ENCODE measurements at regions not wholly inside any gene's neighbourhood (a gene's known extent, or its start where the extent isn't known, plus 50 kb on each side); places are given as distances from the start of the nearest gene placed in this dataset.
A peak's percentile ranks its signal among the peaks of the same experiment; 100 is the strongest.

- Histone ChIP-seq H3K9me3 (ENCODE audit: control insufficient read depth, low read length) (no peaks in the 10 kb centered on the region), H4K91ac (ENCODE audit: low read length) (no peak overlapping the region), H4K8ac (ENCODE audit: low read length) (no peak overlapping the region), H3K4me1 (ENCODE audit: control insufficient read depth, insufficient read depth, low read depth, low read length) (peaks cover 4% of the 10 kb centered on the region), H2BK5ac (ENCODE audit: low read depth, low read length, poor library complexity, severe bottlenecking) (no peak overlapping the region), H3K4ac (ENCODE audit: low read depth in 1 of 2, low read length in 2 of 2) (no peak overlapping the region), H3K9ac (ENCODE audit: low read length) (no peak overlapping the region), H2BK120ac (ENCODE audit: low read depth, low read length) (no peak overlapping the region), H3K36me3 (ENCODE audit: control insufficient read depth in 1 of 2, insufficient read depth in 2 of 2, low read depth in 1 of 2, low read length in 2 of 2) (no peaks in the 10 kb centered on the region), H2BK15ac (ENCODE audit: low read depth, poor library complexity, severe bottlenecking) (no peak overlapping the region), H3K23ac (ENCODE audit: low read length in 2 of 2) (no peak overlapping the region), H2AK5ac (ENCODE audit: low read length, severe bottlenecking) (no peak overlapping the region), H3K18ac (ENCODE audit: low read depth in 1 of 2, low read length in 2 of 2) (no peak overlapping the region), H3K27ac (ENCODE audit: low read length, poor library complexity, severe bottlenecking) (no peak overlapping the region), H2BK12ac (ENCODE audit: low read length in 2 of 2) (peak overlapping the region in 1 of 2 experiments; percentile 59), H3K79me1 (replicated peaks; ENCODE audit: low read length, poor library complexity, severe bottlenecking) (no peaks in the 10 kb centered on the region), H3K4me2 (ENCODE audit: low read length, poor library complexity, severe bottlenecking) (no peak overlapping the region), H3K14ac (ENCODE audit: low read length in 2 of 2) (no peak overlapping the region), H3K4me3 (ENCODE audit: insufficient read depth in 1 of 2, low read depth in 1 of 2, low read length in 2 of 2) (no peak overlapping the region), H2AFZ (ENCODE audit: low read depth, low read length) (no peak overlapping the region), H3K27me3 (ENCODE audit: control insufficient read depth in 1 of 2, insufficient read depth in 1 of 2, low read length in 2 of 2) (no peaks in the 10 kb centered on the region)
- no peak for DNase-seq
- 99% methylated on average over 7 of the region's 7 CpGs for WGBS
These were observed 237.9 kb downstream of the BCAS1 start for GRCh38 chr20:53832499-53832898.

GRCh38 chr20:53831812-53832211 is 238.2 kb upstream of the ZNF217 start:
- H4K8ac ChIP-seq (ENCODE audit: low read length) = no peak overlapping the region
- H2BK120ac ChIP-seq (ENCODE audit: low read depth, low read length) = no peak overlapping the region
- H3K9me3 ChIP-seq (ENCODE audit: control insufficient read depth, low read length) = no peaks in the 10 kb centered on the region
- H3K27me3 ChIP-seq (ENCODE audit: control insufficient read depth in 1 of 2, insufficient read depth in 1 of 2, low read length in 2 of 2) = no peaks in the 10 kb centered on the region
- peak overlapping the region; percentile 17 to 80 for H2BK12ac ChIP-seq (ENCODE audit: low read length in 2 of 2)
- no peaks in the 10 kb centered on the region for H3K36me3 ChIP-seq (ENCODE audit: control insufficient read depth in 1 of 2, insufficient read depth in 2 of 2, low read depth in 1 of 2, low read length in 2 of 2)
- no peak overlapping the region for H3K14ac ChIP-seq (ENCODE audit: low read length in 2 of 2)
- 84% methylated on average over 2 of the region's 3 CpGs for WGBS
- no peak overlapping the region for H2BK5ac ChIP-seq (ENCODE audit: low read depth, low read length, poor library complexity, severe bottlenecking)
- no peak overlapping the region for H2AFZ ChIP-seq (ENCODE audit: low read depth, low read length)
- no peak overlapping the region for H3K4me2 ChIP-seq (ENCODE audit: low read length, poor library complexity, severe bottlenecking)
- no peaks in the 10 kb centered on the region for H3K79me1 ChIP-seq (replicated peaks; ENCODE audit: low read length, poor library complexity, severe bottlenecking)
- H2AK5ac ChIP-seq (ENCODE audit: low read length, severe bottlenecking) = no peak overlapping the region
- H3K23ac ChIP-seq (ENCODE audit: low read length in 2 of 2) = no peak overlapping the region
- no peak overlapping the region for H2BK15ac ChIP-seq (ENCODE audit: low read depth, poor library complexity, severe bottlenecking)
- H4K91ac ChIP-seq (ENCODE audit: low read length) = no peak overlapping the region
- H3K9ac ChIP-seq (ENCODE audit: low read length) = no peak overlapping the region
- no peak overlapping the region for H3K4ac ChIP-seq (ENCODE audit: low read depth in 1 of 2, low read length in 2 of 2)
- DNase-seq = no peak
- H3K27ac ChIP-seq (ENCODE audit: low read length, poor library complexity, severe bottlenecking) = no peak overlapping the region
- no peak overlapping the region for H3K18ac ChIP-seq (ENCODE audit: low read depth in 1 of 2, low read length in 2 of 2)
- no peak overlapping the region for H3K4me3 ChIP-seq (ENCODE audit: insufficient read depth in 1 of 2, low read depth in 1 of 2, low read length in 2 of 2)
- peaks cover 4% of the 10 kb centered on the region for H3K4me1 ChIP-seq (ENCODE audit: control insufficient read depth, insufficient read depth, low read depth, low read length)

GRCh38 chr20:53831228-53831627 is 237.6 kb upstream of the ZNF217 start:
- H3K14ac ChIP-seq (ENCODE audit: low read length in 2 of 2) = no peak overlapping the region
- no peak overlapping the region for H2AFZ ChIP-seq (ENCODE audit: low read depth, low read length)
- no peaks in the 10 kb centered on the region for H3K27me3 ChIP-seq (ENCODE audit: control insufficient read depth in 1 of 2, insufficient read depth in 1 of 2, low read length in 2 of 2)
- no peak overlapping the region for H3K27ac ChIP-seq (ENCODE audit: low read length, poor library complexity, severe bottlenecking)
- H3K9ac ChIP-seq (ENCODE audit: low read length) = no peak overlapping the region
- H2BK15ac ChIP-seq (ENCODE audit: low read depth, poor library complexity, severe bottlenecking) = peak overlapping the region; percentile 80
- no peak overlapping the region for H3K23ac ChIP-seq (ENCODE audit: low read length in 2 of 2)
- WGBS = 100% methylated on average over 2 of the region's 5 CpGs
- H2BK5ac ChIP-seq (ENCODE audit: low read depth, low read length, poor library complexity, severe bottlenecking) = no peak overlapping the region
- H4K8ac ChIP-seq (ENCODE audit: low read length) = no peak overlapping the region
- H3K4me2 ChIP-seq (ENCODE audit: low read length, poor library complexity, severe bottlenecking) = no peak overlapping the region
- peaks cover 8% of the 10 kb centered on the region for H3K4me1 ChIP-seq (ENCODE audit: control insufficient read depth, insufficient read depth, low read depth, low read length)
- peak overlapping the region; percentile 29 for H2AK5ac ChIP-seq (ENCODE audit: low read length, severe bottlenecking)
- no peaks in the 10 kb centered on the region for H3K79me1 ChIP-seq (replicated peaks; ENCODE audit: low read length, poor library complexity, severe bottlenecking)
- peak overlapping the region in 1 of 2 experiments; percentile 57 for H3K4ac ChIP-seq (ENCODE audit: low read depth in 1 of 2, low read length in 2 of 2)
- peak overlapping the region in 1 of 2 experiments; percentile 31 for H3K18ac ChIP-seq (ENCODE audit: low read depth in 1 of 2, low read length in 2 of 2)
- no peak overlapping the region for H3K4me3 ChIP-seq (ENCODE audit: insufficient read depth in 1 of 2, low read depth in 1 of 2, low read length in 2 of 2)
- no peak for DNase-seq
- H2BK120ac ChIP-seq (ENCODE audit: low read depth, low read length) = no peak overlapping the region
- H3K36me3 ChIP-seq (ENCODE audit: control insufficient read depth in 1 of 2, insufficient read depth in 2 of 2, low read depth in 1 of 2, low read length in 2 of 2) = no peaks in the 10 kb centered on the region
- H2BK12ac ChIP-seq (ENCODE audit: low read length in 2 of 2) = peak overlapping the region in 1 of 2 experiments; percentile 72
- H4K91ac ChIP-seq (ENCODE audit: low read length) = no peak overlapping the region
- no peaks in the 10 kb centered on the region for H3K9me3 ChIP-seq (ENCODE audit: control insufficient read depth, low read length)

GRCh38 chr20:53829724-53830521 is 236.3 kb upstream of the ZNF217 start:
- Histone ChIP-seq H3K9ac (ENCODE audit: low read length) (peak overlapping the region; percentile 95), H2AK5ac (ENCODE audit: low read length, severe bottlenecking) (no peak overlapping the region), H3K4me2 (ENCODE audit: low read length, poor library complexity, severe bottlenecking) (peak overlapping the region; percentile 20), H3K9me3 (ENCODE audit: control insufficient read depth, low read length) (no peaks in the 10 kb centered on the region), H3K27me3 (ENCODE audit: control insufficient read depth in 1 of 2, insufficient read depth in 1 of 2, low read length in 2 of 2) (no peaks in the 10 kb centered on the region), H3K4ac (ENCODE audit: low read depth in 1 of 2, low read length in 2 of 2) (no peak overlapping the region), H3K4me3 (ENCODE audit: insufficient read depth in 1 of 2, low read depth in 1 of 2, low read length in 2 of 2) (peak overlapping the region in 1 of 2 experiments; percentile 72), H3K23ac (ENCODE audit: low read length in 2 of 2) (no peak overlapping the region), H4K91ac (ENCODE audit: low read length) (no peak overlapping the region), H3K4me1 (ENCODE audit: control insufficient read depth, insufficient read depth, low read depth, low read length) (peaks cover 12% of the 10 kb centered on the region), H3K79me1 (replicated peaks; ENCODE audit: low read length, poor library complexity, severe bottlenecking) (no peaks in the 10 kb centered on the region), H2BK12ac (ENCODE audit: low read length in 2 of 2) (no peak overlapping the region), H4K8ac (ENCODE audit: low read length) (no peak overlapping the region), H2AFZ (ENCODE audit: low read depth, low read length) (no peak overlapping the region), H3K36me3 (ENCODE audit: control insufficient read depth in 1 of 2, insufficient read depth in 2 of 2, low read depth in 1 of 2, low read length in 2 of 2) (no peaks in the 10 kb centered on the region), H3K27ac (ENCODE audit: low read length, poor library complexity, severe bottlenecking) (peak overlapping the region; percentile 99), H3K14ac (ENCODE audit: low read length in 2 of 2) (no peak overlapping the region), H2BK5ac (ENCODE audit: low read depth, low read length, poor library complexity, severe bottlenecking) (peak overlapping the region; percentile 36), H2BK15ac (ENCODE audit: low read depth, poor library complexity, severe bottlenecking) (no peak overlapping the region), H2BK120ac (ENCODE audit: low read depth, low read length) (no peak overlapping the region), H3K18ac (ENCODE audit: low read depth in 1 of 2, low read length in 2 of 2) (peak overlapping the region; percentile 16 to 19)
- DNase-seq = peak; percentile 67
- 5% methylated on average over 4 of the region's 5 CpGs for WGBS
